HL-60 (cell line): ENCODE measurements at regions not wholly inside any gene's neighbourhood (a gene's known extent, or its start where the extent isn't known, plus 50 kb on each side); places are given as distances from the start of the nearest gene placed in this dataset.

Source experiments
- CTCF ChIP-seq: IDR thresholded peaks from one replicate; pipeline ENCODE4 v1.5.1; 2011; ENCODE audit warnings: low read length, control low read depth, inconsistent platforms; ENCODE audit not compliant: insufficient read depth
- GABPA ChIP-seq: IDR thresholded peaks from 2 replicates; pipeline ENCODE4 v1.6.1; 2012; ENCODE audit warnings: low read depth
- POLR2AphosphoS5 ChIP-seq: IDR thresholded peaks from 2 replicates; pipeline ENCODE4 v1.6.1; 2012; ENCODE audit warnings: low read depth
- REST ChIP-seq: IDR thresholded peaks from 2 replicates; pipeline ENCODE4 v1.6.1; 2012; ENCODE audit warnings: low read depth; ENCODE audit not compliant: insufficient replicate concordance

- TF ChIP-seq CTCF, result no peak
- TF ChIP-seq POLR2AphosphoS5, result no peak
- TF ChIP-seq GABPA, result no peak
- TF ChIP-seq REST, result no peak
These were observed 118.7 kb upstream of the GDF10 start for GRCh38 chr10:47181052-47181849.
